Activated CD8-positive, alpha-beta memory T cell treated with anti-CD3 and anti-CD28 coated beads, Interleukin-2, amount 50 U/mL, for 4 hours (primary cell): ENCODE measurements at regions not wholly inside any gene's neighbourhood (a gene's known extent, or its start where the extent isn't known, plus 50 kb on each side); places are given as distances from the start of the nearest gene placed in this dataset.

Experiments used
- DNase-seq: peaks from one replicate; pipeline ENCODE4 v3.0.0-alpha.2; 2020

- no peak for DNase-seq
Measured at GRCh38 chr20:51917886-51918535, 115.7 kb upstream of the SALL4 start.

GRCh38 chr20:51916244-51916643 is 113.9 kb upstream of the SALL4 start:
- DNase-seq, result no peak

- no peak for DNase-seq
Measured at GRCh38 chr20:51914758-51915157, 112.4 kb upstream of the SALL4 start.

GRCh38 chr20:51910321-51911050 is 108.2 kb upstream of the SALL4 start:
- no peak for DNase-seq

- DNase-seq, result no peak
Measured at GRCh38 chr20:51906679-51907078, 104.4 kb upstream of the SALL4 start.

GRCh38 chr20:51906049-51906448 is 103.7 kb upstream of the SALL4 start:
- DNase-seq, result no peak

- no peak for DNase-seq
Measured at GRCh38 chr20:51902933-51903332, 100.6 kb upstream of the SALL4 start.

- DNase-seq, result no peak
Measured at GRCh38 chr20:51900443-51900842, 98.1 kb upstream of the SALL4 start.

GRCh38 chr20:51899674-51900073 is 97.4 kb upstream of the SALL4 start:
- DNase-seq, result no peak

GRCh38 chr20:51898788-51899187 is 96.5 kb upstream of the SALL4 start:
- DNase-seq, result no peak

GRCh38 chr20:51894619-51895018 is 92.3 kb upstream of the SALL4 start:
- DNase-seq, result no peak

GRCh38 chr20:51894201-51894600 is 91.9 kb upstream of the SALL4 start:
- no peak for DNase-seq

GRCh38 chr20:51893723-51894122 is 91.4 kb upstream of the SALL4 start:
- no peak for DNase-seq

- no peak for DNase-seq
Measured at GRCh38 chr20:51890003-51890402, 87.7 kb upstream of the SALL4 start.

GRCh38 chr20:51889466-51889865 is 87.1 kb upstream of the SALL4 start:
- no peak for DNase-seq

- no peak for DNase-seq
Measured at GRCh38 chr20:51888291-51888690, 86.0 kb upstream of the SALL4 start.

GRCh38 chr20:51886891-51887608 is 84.7 kb upstream of the SALL4 start:
- no peak for DNase-seq

- DNase-seq, result no peak
Measured at GRCh38 chr20:51886341-51886740, 84.0 kb upstream of the SALL4 start.

- DNase-seq, result no peak
Measured at GRCh38 chr20:51884561-51884960, 82.2 kb upstream of the SALL4 start.

- DNase-seq, result no peak
Measured at GRCh38 chr20:51880188-51880587, 77.9 kb upstream of the SALL4 start.

- no peak for DNase-seq
Measured at GRCh38 chr20:51876313-51876940, 74.1 kb upstream of the SALL4 start.

GRCh38 chr20:51873652-51874051 is 71.3 kb upstream of the SALL4 start:
- no peak for DNase-seq

- DNase-seq, result no peak
Measured at GRCh38 chr20:51871943-51872342, 69.6 kb upstream of the SALL4 start.

- no peak for DNase-seq
Measured at GRCh38 chr20:51869002-51869401, 66.7 kb upstream of the SALL4 start.
